Anterior cingulate cortex (tissue), 58 donors: ENCODE measurements at regions not wholly inside any gene's neighbourhood (a gene's known extent, or its start where the extent isn't known, plus 50 kb on each side); places are given as distances from the start of the nearest gene placed in this dataset.
"Not testable (repeated sequence)": the region's sequence is repeated elsewhere in the genome, so short reads cannot be mapped to it uniquely, and the experiment has no call there.

Experiments
- DNase-seq, 58 donors: peaks; one replicate each; lab custom pipeline; 2025; lab: John Stamatoyannopoulos, UW

DNA sequence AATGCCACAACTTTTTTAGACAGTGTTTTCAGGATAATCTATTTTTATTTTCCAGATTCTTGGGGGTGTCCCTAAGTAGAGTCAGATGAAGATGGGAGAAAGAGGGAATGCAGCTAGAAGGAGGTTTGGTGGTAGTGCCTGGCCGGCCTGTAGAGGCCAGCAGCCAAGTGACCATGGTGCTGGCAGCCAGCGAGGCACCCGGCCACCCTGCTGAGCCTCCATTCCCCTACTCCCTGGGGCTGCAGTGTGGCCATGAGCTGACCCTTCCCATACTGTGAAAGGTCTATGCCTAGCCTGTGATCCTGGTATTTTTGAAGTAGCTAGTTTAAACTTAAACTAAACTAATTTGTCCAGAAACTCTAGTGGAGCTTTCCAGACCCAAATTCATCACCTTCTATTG lies 268.6 kb downstream of the CYRIA start:
- DNase-seq: no peak

DNA sequence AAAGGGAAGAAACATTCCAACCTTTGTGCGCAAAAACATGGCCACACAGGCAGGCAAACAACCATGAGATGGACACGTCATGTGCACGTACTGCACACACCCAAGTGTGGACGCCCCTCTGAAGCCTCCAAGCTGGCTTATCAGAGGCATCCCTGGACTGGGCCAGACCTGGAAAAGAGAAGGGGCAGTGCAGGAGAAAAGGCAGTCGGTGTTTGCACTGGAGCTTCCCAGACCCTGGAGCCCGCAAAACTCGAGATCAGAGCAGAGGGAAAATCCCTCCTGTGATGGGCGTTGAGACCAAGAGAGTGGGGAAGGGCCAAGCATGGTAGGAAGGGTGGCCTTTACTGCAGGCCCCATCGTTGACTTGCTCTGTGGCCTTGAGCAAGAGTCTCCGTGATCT lies 269.5 kb downstream of the CYRIA start:
- no peak for DNase-seq

DNA sequence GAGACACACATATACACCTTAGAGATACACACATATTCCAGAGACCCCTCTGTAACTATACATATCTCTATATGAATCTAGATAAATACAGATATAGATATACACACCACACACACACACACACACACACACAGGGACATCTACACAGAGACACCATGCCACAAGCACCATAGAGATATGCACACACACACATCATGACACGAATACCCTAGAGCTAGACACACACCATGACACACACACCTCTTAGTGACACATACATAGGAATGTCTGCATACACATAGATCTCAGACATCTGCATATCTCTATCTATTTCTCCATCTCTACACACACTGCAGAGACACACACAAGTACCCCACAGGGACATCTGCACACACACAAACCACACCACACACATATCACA lies 270.0 kb downstream of the CYRIA start:
- no peak for DNase-seq

DNA sequence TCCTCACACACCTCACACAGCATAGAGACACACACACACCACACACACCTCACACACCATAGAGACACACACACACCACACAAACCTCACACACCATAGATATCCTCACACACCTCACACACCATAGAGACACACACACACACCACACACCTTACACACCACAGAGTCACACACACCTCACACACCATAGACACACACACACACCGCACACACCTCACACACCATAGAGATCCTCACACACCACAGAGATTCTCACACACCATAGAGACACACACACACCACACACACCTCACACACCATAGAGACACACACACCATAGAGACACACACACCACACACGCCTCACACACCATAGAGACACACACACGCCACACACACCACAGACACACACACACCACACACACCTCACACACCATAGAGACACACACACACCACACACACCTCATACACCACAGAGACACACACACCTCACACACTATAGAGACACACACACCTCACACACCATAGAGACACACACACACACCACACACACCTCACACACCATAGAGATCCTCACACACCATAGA lies 270.6 kb downstream of the CYRIA start:
- DNase-seq: no peak

DNA sequence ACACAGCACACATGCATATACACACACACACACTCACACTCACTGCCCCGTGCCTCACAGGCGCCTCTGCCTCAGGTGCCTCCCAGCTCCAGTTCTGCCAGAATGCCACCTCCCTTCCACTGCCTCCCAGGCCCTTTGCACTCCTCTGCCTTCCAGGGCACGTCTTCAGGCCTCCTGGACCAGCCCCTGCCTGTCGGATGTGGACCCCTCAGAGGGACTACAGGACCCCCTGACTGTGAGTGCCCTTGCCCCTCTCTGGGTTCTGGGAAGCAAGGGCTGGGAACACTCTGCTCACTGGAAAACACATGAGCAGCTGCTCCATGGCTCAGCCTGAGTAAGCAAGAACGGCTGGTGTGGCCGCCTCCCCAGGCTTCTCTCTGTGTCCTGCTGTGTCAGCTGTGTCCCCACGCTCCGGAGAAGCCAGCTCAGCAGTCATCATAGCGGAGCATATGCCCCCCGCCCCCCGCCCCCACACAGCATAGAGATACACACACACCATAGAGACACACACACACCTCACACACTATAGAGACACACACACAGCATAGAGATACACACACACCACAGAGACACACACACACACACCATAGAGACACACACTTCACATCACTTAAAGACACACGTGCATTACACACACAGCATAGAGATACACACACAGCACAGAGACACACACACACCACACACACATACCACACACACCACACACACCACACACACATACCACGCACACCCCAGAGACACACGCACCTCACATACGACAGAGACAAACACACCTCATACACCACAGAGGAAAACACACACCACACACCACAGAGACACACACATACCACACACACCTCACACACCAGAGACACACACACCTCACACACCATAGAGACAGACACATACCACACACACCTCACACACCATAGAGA lies 271.3 kb downstream of the CYRIA start:
- peak in 19 of 58 donors; percentile 2 to 61 (median 20) for DNase-seq

DNA sequence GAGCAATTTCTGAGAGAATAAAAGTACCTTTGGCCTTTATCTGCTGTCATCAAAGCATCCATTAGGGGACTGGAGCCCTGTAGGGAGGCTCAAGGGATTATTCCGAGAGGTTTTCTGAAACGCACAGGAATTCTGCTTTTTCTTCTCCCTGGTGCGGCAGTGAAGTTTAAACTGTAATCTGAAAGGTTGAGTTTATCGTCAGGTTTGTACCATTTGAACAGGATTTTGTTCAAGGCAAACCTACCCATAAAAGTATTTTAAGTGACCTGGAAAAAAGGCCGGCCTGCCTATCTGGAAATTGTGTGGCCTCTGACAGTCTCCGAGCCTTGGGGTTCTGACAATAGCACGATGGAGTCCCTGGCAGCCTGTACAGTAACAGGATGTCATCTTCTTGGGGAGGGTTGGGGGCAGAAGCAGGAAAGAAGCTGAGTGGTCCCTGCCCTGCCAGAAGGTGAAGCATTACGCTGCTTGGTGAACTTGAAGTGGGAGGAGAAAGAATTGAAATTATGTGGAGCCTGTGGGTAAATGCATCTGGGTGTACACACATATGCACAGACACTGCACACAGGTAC lies 272.0 kb downstream of the CYRIA start:
- no peak for DNase-seq

DNA sequence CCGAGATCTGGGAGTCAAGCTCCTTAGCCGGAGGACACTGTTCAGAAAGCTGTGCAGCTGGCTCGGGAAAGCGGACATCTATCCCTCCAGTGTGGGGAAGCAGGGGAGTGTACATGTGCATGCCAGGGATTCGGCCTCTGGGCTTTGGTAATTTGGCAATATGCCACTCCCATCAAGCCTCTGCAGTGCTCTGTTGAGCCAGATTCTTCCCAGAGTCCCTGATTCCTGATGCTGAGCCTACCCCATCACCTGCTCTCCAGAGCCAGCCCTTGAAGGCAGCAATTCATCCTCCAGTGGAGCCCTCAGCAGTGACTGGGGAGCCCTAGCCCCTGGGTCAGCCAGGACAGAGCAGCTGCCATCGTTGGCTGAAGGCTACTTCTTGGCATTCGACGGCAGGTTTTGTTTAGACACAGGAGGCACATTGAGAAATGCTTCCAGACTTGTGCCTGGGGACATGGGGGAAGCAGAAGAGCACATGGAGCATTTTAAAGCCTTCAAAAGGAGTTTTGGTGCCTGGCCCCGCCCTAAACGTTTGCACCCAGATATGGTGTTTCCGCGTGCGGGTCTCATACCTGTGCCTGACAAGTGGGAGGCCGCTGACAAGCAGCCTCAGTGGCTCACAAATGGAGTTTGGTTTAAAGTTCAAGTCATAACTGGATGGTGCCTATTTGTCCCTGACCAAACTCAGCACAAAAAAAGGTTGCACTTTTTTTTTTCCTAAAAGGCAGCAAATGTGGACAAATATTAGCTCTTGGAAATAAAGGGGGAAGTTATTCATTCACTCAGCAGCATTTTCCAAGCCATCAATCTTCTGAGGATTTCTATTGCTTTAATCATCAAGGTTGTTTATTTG lies 272.8 kb downstream of the CYRIA start:
- peak in 3 of 58 donors; percentile 7 to 32 (median 28) for DNase-seq

DNA sequence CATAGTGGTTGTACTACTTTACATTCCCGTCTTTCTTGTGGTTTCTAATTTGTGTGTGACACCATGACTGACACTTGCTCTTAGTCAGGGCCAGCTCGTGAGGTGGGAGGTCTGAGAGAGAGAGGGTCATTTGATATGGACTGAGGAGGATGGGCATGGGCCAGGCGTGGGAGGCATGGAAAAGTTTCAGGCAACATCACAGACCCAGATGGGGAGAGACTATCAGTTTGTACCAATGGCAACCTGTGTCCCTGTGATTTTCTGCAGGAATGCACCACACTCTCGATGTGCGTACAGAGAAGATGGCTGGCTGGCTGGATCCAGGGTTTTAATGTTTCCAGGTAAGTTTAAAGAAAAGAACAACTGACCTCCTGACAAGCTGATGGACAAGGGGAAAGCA lies 273.6 kb downstream of the CYRIA start:
- no peak for DNase-seq

DNA sequence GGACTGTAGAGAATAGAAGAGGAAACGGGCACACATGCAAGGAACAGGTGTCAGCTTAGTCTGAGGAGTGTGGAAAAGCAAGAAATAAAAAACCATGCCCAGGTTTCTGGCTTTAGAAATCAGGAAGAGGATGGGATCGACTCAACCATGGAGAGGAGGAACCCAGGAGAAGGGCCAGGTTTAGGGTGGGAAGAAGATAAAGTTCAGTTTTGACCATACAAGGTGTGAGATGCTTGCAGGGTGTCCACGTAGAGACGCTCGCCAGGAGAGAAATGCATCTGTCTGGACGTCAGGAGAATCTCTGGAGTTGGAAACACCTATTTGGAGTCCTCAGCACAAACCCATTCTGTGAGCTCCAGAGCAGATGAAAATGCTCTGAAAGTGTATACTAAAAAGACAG lies 275.1 kb downstream of the CYRIA start:
- DNase-seq: no peak

DNA sequence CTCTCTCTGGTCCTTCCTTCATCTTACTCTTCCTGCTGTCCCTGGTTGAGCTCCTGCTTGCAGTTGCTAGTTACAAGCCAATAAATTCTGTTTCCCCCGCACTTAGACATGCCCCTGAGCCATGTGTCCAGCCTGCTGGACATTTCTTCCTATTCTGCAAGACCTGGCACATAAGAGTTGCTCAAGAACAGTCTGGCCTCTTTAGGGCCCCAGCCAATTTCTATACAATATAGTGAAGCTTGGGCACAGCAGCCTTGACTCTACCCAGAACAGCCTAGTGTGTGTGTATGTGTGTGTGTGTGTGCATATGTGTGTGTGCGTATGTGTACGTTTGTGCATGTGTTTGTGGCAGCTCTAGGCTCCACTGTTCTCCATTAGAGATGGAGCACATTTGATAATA lies 276.0 kb downstream of the CYRIA start:
- no peak for DNase-seq

DNA sequence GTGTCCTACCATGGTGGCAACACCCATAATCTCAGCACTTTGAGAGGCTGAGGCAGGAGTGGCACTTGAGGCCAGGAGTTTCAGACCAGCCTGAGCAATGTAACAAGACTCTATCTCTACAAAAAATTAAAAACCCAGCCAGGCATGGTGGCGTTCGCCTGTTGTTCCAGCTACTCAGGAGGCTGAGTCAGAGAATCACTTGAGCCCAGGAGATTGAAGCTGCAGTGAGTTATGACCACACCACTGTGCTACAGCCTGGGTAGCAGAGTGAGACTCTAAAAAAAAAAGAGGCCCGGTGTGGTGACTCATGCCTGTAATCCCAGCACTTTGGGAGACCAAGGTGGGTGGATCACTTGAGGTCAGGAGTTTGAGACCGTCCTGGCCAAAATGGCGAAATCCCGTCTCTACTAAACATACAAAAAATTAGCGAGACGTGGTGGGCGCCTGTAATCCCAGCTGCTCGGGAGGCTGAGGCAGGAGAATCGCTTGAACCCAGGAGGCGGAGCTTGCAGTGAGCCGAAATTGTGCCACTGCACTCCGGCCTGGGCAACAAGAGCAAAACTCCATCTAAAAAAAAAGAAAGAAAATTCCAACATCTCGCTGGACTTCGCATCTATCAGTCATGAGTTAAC lies 277.3 kb downstream of the CYRIA start:
- DNase-seq: not testable (repeated sequence)

DNA sequence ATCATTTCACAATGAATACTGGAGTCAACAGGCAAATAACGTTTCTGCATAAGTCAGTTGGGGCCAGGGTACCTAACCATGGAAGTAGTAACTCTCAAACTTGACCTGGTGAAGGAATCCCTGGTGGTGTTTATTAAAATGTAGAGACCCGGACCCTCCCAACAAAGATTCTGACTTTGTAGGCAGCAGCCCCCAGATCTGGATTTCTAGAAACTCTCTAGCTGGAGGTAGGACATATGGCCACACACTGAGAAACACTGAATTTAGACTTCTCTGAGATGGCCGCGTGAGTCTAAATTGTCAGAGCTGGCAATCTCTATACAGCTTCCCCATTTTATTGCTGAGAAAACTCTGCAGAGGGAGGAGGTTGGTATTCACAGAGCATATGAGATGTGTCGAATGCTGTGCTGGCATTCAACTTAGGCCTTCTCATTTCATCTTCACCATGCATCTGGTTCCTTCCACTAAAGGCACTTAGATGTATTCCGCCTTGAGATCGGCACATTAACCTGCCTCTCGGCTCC lies 278.1 kb downstream of the CYRIA start:
- no peak for DNase-seq

DNA sequence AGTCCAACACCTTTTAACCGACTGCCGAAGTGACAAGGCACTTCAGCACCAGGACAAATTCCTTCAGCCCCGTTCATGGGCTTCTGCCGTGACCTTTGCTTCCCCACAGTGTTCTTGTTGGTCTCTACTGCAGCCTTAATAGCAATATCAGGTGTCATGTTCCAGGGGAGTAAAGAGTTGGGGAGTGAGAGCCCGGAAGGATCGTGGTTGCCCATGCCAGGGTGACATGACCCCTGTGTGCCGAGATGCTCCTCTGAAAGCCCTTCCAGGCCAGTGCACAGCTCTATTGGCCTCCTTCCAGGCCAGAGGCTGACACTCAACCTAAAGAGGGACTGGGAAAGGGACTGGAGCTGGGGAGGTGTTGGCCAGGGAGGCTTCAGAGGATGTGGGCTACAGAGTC lies 279.2 kb downstream of the CYRIA start:
- no peak for DNase-seq

DNA sequence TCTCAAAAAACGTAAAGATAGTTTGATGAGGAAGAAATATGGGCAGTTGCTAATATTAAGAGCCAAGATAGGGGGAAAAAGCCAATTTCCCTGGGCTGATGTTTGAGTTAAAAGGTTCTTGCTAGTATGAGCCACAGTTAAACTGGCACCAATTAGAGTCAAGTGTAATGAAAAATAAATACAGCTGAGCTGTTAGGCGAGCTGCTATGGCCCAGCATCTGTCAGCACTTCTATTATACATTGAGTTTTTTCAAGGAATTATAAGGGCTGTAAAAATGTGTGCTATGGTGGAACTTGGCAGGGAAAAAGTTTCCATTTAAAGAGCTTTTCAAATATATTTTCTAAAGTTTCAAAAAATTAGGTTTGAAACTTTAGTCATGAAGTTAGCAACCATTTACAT lies 279.6 kb downstream of the CYRIA start:
- no peak for DNase-seq

DNA sequence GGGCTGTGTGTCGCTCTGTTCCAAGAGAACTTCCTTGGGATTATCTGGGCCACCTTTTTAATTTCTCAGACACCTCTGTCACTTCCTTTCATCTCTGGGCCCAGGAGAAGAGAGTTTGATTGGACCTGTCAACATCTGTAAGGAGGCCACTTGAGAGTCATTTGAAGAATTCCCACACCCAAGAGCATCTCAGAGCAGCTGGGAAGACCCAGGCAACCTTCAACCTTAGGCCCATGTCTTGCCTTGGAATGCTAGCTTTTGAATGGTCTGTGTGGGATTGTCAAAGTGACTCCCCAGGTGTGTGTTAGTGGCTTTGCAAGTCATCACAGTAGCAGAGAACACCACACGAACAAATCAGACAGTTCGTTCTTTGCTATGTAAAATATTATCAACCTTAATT lies 280.3 kb downstream of the CYRIA start:
- DNase-seq: no peak

DNA sequence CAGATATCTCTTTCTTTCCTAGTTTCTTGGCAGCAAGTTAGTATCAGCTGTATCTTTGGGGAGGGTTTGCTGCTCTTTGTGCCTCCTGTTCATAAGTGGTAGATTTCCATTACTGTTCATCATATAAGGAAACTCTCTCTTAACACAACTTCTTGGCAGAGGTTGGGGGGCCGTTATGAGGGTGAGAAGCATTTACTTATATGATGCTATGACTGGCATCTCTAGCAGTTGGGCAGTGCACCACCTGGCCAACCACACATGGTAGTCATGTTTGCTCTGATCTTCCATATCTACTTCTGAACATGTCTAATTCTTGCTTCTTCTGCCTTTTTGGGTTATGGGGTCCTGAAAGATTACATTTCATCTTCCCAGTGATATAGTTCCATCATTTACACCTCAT lies 282.2 kb downstream of the CYRIA start:
- no peak for DNase-seq

DNA sequence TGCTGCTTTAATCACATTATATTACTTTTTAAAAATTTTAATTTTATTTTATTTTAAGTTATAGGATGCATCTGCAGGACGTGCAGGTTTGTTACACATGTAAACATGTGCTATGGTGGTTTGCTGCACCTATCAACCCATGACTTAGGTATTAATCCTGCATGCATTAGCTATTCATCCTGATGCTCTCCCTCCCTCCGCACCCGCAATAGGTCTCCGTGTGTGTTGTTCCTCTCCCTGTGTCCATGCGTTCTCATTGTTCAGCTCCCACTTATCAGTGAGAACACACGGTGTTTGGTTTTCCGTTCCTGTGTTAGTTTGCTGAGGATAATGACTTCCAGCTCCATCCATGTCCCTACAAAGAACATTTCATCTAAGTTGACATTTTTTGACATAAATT lies 283.2 kb downstream of the CYRIA start:
- DNase-seq: no peak

DNA sequence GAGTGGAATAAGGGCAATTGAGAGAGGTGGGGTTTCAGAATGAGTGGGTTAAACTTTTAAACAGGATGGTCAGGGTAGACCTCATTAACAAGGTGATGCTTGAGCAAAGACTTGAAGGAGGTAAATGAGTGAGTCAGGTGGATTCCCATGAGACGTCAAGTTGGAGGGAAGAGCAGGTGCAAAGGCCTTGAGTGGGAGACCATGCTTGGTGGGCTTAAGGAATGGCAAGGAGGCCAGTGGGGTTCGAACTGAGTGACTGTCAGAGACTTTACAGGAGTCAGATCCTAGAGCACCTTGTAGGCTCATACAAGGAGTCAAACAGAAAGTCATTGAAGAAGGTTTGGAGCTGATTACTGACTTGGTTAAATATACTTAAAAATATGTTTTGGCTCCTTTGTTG lies 284.1 kb downstream of the CYRIA start:
- no peak for DNase-seq

DNA sequence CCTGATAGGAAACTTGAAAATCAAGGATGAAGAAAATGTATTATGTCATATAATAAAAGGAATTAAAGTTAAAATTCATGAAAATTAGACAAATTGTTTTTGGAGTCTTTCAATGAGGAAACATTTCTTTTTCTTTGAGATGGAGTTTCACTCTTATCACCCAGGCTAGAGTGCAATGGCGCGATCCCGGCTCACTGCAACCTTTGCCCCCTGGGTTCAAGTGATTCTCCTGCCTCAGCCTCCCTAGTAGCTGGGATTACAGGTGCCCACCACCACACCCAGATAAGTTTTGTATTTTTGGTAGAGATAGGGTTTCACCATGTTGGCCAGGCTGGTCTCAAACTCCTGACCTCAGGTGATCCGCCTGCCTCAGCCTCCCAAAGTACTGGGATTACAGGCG lies 285.7 kb downstream of the CYRIA start:
- not testable (repeated sequence) for DNase-seq

DNA sequence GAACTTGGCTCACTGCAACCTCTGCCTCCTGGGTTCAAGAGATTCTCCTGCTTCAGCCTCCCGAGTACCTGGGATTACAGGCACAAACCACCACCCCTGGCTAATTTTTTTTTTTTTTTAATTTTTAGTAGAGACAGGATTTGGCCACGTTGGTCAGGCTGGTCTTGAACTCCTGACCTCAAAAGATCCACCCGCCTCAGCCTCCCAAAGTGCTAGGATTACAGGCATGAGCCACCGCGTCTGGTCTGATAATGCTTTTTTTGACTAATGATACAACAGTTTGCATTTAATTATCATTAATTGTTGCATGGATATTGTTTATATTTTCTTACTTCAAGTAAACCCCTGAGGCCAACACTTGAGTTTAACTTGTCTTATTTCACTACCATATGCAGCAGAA lies 286.6 kb downstream of the CYRIA start:
- DNase-seq: not testable (repeated sequence)
